ENCODE measurements at regions not wholly inside any gene's neighbourhood (a gene's known extent, or its start where the extent isn't known, plus 50 kb on each side); places are given as distances from the start of the nearest gene placed in this dataset.

- Histone ChIP-seq H2BK5ac (ENCODE audit: low read depth, low read length, poor library complexity, severe bottlenecking) (no peak overlapping the region), H3K9ac (ENCODE audit: low read depth, low read length) (no peak overlapping the region), H2AK9ac (replicated peaks; ENCODE audit: low read depth, low read length, poor library complexity) (no peak overlapping the region), H3K4ac (ENCODE audit: low read depth, low read length) (no peak overlapping the region), H4K5ac (ENCODE audit: low read depth, low read length) (no peak overlapping the region), H4K20me1 (ENCODE audit: insufficient read depth, low read length) (no peaks in the 10 kb centered on the region), H3K27ac (ENCODE audit: insufficient read depth, low read length) (no peak overlapping the region), H3K27me3 (ENCODE audit: control insufficient read depth, insufficient read depth, low read length) (no peaks in the 10 kb centered on the region; the same call in 1 of the 2 replicates), H3K23ac (ENCODE audit: low read depth, low read length) (no peak overlapping the region), H3K4me1 (ENCODE audit: control insufficient read depth, insufficient read depth, low read length) (no peaks in the 10 kb centered on the region), H3K4me3 (ENCODE audit: insufficient read depth, low read depth, low read length) (no peak overlapping the region), H2BK20ac (ENCODE audit: low read depth, low read length) (no peak overlapping the region), H3K36me3 (ENCODE audit: control insufficient read depth, insufficient read depth, low read length) (no peaks in the 10 kb centered on the region), H2BK15ac (ENCODE audit: low read depth, low read length) (no peak overlapping the region), H3K14ac (replicated peaks; ENCODE audit: low read depth, low read length) (no peak overlapping the region), H3K79me1 (ENCODE audit: low read depth in 1 of 2, low read length in 2 of 2) (no peaks in the 10 kb centered on the region), H2AFZ (replicated peaks; ENCODE audit: low read length, poor library complexity) (no peak overlapping the region), H3K9me1 (ENCODE audit: insufficient read depth, low read length) (no peaks in the 10 kb centered on the region; the same call in 1 of the 2 replicates), H3K56ac (ENCODE audit: extremely low read depth, insufficient read depth, low read length) (no peak overlapping the region), H4K8ac (ENCODE audit: low read depth in 2 of 2, low read length in 2 of 2) (no peak overlapping the region), H2AK5ac (ENCODE audit: low read depth, low read length) (no peak overlapping the region), H4K91ac (ENCODE audit: insufficient read depth, low read depth, low read length) (no peak overlapping the region), H3K4me2 (ENCODE audit: low read depth, low read length) (no peak overlapping the region), H3K9me3 (ENCODE audit: control insufficient read depth, insufficient read depth, low read length) (no peaks in the 10 kb centered on the region), H3K18ac (ENCODE audit: low read depth, low read length) (no peak overlapping the region), H2BK120ac (ENCODE audit: low read depth, low read length) (no peak overlapping the region)
- intact Hi-C loops (cut with micrococcal nuclease) (no loop called here), dilution Hi-C loops (cut with HindIII; ENCODE audit: low sequenced_read_pairs, unreplicated experiment) (no loop called here), in situ Hi-C loops (cut with MboI; ENCODE audit: low sequenced_read_pairs) (no loop called here)
- TF ChIP-seq FOS (IDR thresholded peaks at IDR 0.05; ENCODE audit: low read depth, low read length) (no peak), POLR2A (IDR thresholded peaks at IDR 0.05; ENCODE audit: low read depth, low read length) (no peak), CTCF (conservative IDR thresholded peaks at IDR 0.05; ENCODE audit: low read depth, low read length) (no peak), BHLHE40 (IDR thresholded peaks at IDR 0.05; ENCODE audit: low read depth, low read length) (no peak), CEBPB (IDR thresholded peaks at IDR 0.05; ENCODE audit: low read depth, low read length) (no peak), USF2 (IDR thresholded peaks at IDR 0.05; ENCODE audit: low read depth, low read length) (no peak)
- ChIA-PET CTCF (interaction anchor here (0.5 kb wide), 1 partner anchor 11 kb away, joined by 5 read pairs; no protein-coding TSS in a partner anchor), POLR2A (ENCODE audit: unreplicated experiment) (no interaction called here)
- ATAC-seq (ENCODE audit: low read depth) (no peak), DNase-seq (no peak)
- BruUV-seq (replicated peaks), result no TSS peak
- WGBS, 2 experiments (ENCODE audit: extremely low coverage in 2 of 2, insufficient read length in 1 of 2), result 14% methylated on average over 1 of the region's 4 CpGs; no CpG with 5 or more reads in 1 of the 2 experiments
Observed at GRCh38 chr7:45294559-45294958, 137.0 kb downstream of the RAMP3 start.
